HG03095 (cell line): ENCODE measurements at regions not wholly inside any gene's neighbourhood (a gene's known extent, or its start where the extent isn't known, plus 50 kb on each side); places are given as distances from the start of the nearest gene placed in this dataset.
"Not testable (repeated sequence)": the region's sequence is repeated elsewhere in the genome, so short reads cannot be mapped to it uniquely, and the experiment has no call there.

Experiments
- ATAC-seq: cut with Tn5 transposase; IDR thresholded peaks from one replicate; pipeline ENCODE4 v1.9.1; 2021; ENCODE audit warnings: moderate library complexity; ENCODE audit not compliant: unreplicated experiment

GRCh38 chr15:70242951-70243685 lies 145.4 kb upstream of the TLE3 start:
- no peak for ATAC-seq

- ATAC-seq = no peak
Observed at GRCh38 chr15:70241561-70242320, 144.0 kb upstream of the TLE3 start.

GRCh38 chr15:70240820-70241430 lies 143.2 kb upstream of the TLE3 start:
- ATAC-seq = no peak

GRCh38 chr15:70240082-70240481 lies 142.4 kb upstream of the TLE3 start:
- peak; percentile 93 for ATAC-seq

- no peak for ATAC-seq
Observed at GRCh38 chr15:70238917-70239316, 141.2 kb upstream of the TLE3 start.

DNA sequence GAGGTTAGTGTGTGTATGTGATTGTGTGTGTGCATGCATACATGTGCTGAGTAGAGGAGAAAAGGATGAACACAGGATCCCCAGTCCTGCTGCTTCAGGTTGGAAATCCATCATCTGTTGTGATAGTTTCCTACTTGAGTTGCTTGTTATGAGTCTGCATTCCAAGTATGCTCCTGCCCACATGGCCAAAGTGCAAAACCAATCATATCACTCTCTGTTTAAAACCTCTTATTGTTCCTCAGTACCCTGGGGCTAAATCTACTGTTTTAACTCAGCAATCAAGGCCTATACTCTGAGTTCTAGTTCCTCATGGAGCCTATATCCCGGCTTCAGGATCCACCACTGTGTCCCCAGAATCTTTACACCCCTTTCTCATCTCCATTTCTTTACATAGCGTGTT lies 139.9 kb upstream of the TLE3 start:
- ATAC-seq = no peak

DNA sequence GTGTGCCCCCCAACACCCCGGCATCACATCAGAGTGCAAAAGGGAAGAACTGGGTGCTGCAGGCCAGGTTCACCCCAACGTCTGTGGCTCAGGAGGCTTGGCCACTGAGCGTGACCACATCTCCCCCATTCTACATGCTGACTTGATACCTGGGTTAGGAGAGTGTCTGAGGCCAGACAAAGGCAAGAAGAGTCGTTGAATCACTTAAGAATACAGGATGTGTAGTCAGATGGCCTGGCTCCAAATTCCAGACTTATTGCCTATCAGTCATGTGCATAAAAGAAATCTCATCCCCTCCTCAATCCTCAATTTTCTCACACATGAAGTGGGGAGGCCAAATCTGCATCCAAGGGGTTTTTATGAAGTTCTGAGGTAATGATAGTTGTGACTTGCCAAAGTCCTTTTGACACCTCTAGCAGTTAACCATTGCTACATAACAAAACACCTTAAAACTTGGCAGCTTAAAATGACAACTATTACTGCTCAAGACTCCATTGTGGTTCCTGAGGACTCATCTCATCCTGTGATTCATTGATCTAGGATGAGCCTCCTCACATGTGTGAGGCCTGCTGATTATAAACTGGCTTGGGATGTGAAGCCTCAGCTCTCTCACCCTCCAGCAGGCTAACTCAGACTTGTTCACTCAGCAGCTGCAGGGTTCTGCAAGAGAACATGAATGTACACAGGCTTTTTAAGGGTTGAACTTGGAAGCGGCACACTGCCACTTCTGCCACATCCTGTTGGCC lies 138.8 kb upstream of the TLE3 start:
- ATAC-seq = no peak

GRCh38 chr15:70235347-70235746 lies 137.6 kb upstream of the TLE3 start:
- no peak for ATAC-seq

GRCh38 chr15:70234256-70234905 lies 136.7 kb upstream of the TLE3 start:
- ATAC-seq = no peak

- ATAC-seq = no peak
Observed at GRCh38 chr15:70231484-70231883, 133.8 kb upstream of the TLE3 start.

DNA sequence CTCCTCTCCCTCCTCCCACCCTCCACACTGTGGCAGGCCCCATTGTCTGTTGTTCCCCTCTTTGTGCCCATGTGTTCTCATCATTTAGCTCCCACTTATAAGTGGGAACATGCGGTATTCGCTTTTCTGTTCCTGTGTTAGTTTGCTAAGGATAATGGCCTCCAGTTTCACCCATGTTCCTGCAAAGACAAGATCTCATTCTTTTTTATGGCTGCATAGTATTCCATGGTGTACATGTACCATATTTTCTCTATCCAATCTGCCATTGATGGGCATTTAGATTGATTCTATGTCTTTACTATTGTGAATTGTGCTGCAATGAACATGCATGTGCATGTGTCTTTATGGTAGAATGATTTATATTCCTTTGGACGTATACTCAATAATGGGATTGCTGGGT lies 130.2 kb upstream of the TLE3 start:
- not testable (repeated sequence) for ATAC-seq

GRCh38 chr15:70227147-70227546 lies 129.4 kb upstream of the TLE3 start:
- no peak for ATAC-seq

- no peak for ATAC-seq
Observed at GRCh38 chr15:70226337-70226980, 128.7 kb upstream of the TLE3 start.

DNA sequence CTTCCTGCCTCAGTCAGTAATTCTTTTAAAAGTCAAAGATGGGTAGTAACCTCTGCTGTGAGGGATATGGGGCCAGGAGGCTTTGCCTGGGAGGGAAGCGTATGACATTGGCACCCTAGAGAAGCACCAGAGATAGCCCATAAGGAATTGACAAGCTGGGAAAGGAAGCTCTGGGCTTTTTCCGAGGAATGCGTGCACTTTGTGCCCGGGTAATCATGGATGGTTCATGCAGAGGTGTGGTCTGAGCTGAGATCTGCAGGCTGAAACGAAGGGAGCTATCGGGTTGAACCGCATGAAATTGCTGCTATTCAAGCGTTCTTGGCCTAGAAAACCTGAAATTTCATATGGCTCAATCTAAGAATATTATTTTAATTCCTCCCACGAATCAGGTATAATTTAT lies 127.7 kb upstream of the TLE3 start:
- no peak for ATAC-seq

DNA sequence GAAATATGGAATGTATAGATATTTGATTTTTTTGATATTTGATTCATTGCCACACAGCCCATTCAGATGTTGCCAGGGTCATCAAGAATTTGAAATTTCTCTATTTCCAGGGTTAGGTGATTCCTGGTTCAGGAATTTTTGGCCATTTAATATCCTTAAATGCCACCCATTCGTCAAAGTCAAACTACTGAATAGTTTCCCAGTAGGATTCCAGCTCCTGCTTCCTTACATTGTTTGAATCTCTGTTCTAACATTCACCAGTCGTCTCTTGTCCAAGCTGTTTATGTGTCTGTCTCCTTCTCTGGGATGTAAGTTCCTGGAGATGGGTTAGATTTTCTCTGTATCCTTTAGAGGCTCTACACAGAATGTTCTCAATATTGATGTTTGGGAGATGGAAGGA lies 124.9 kb upstream of the TLE3 start:
- no peak for ATAC-seq

GRCh38 chr15:70220490-70221096 lies 122.9 kb upstream of the TLE3 start:
- no peak for ATAC-seq

GRCh38 chr15:70219966-70220365 lies 122.2 kb upstream of the TLE3 start:
- ATAC-seq = no peak

DNA sequence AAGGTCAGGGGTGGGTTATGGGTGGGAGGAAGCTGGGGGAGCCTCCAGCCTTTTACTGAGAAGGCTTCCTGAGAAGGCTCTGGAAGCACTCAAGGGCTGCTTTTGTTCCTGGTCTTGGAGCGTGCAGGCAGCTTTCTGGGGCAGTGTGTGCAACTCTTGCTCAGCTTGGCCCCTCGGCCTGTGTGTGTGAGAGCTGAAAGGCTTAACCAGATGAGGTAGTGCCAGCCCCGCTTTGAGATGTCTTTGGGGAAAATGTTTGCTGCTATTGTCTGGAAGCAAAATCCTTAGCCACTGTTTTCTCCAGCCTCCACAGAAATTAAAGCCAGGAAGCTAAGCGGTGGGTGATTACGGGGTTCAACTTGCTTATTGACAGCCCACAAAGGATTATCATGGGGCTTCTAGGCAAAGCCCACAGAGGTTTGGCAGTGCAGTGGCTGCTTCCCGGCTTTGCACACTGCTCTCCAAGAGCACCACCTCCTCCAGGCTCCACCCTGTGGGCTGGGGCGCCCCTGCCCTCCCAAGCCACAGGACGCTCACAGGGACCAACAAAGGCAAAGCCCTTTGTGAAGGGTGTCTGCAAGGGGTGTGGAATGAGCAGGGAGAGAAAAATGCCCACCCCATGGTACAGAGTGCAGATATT lies 121.7 kb upstream of the TLE3 start:
- ATAC-seq = no peak
